Cardiac muscle cell (in vitro differentiated cells and primary cell): ENCODE measurements at regions not wholly inside any gene's neighbourhood (a gene's known extent, or its start where the extent isn't known, plus 50 kb on each side); places are given as distances from the start of the nearest gene placed in this dataset.
"Not testable (repeated sequence)": the region's sequence is repeated elsewhere in the genome, so short reads cannot be mapped to it uniquely, and the experiment has no call there.

ENCODE experiments used
- DNase-seq, 2 donors: peaks; one replicate each; pipeline versions ENCODE4 v3.0.0 to v3.0.0-alpha.2; 2010 to 2017; ENCODE audit warnings: low read depth in 1 of 2, low spot score in 1 of 2
- H3K27ac ChIP-seq: fragments of 200-600 bp; sonication (generic); 2 replicates; pipeline ENCODE4 v1.5.1; 2016
- H3K27me3 ChIP-seq: fragments of 200-600 bp; sonication (generic); 2 replicates; pipeline ENCODE4 v1.6.0; 2016; ENCODE audit warnings: control low read depth
- H3K36me3 ChIP-seq: fragments of 200-600 bp; sonication (generic); 2 replicates; pipeline ENCODE4 v1.5.1; 2016; ENCODE audit warnings: control low read depth
- H3K4me1 ChIP-seq: fragments of 200-600 bp; sonication (generic); 2 replicates; pipeline ENCODE4 v1.8.1; 2017; ENCODE audit warnings: low read depth, mild to moderate bottlenecking, mixed run types
- H3K4me3 ChIP-seq: fragments of 200-600 bp; sonication (generic); 2 replicates; pipeline ENCODE4 v1.5.1; 2016; ENCODE audit warnings: mild to moderate bottlenecking
- H3K9me3 ChIP-seq: fragments of 200-600 bp; sonication (generic); 2 replicates; pipeline ENCODE4 v1.5.1; 2017; ENCODE audit warnings: low read depth, mild to moderate bottlenecking, control low read depth
- CTCF ChIP-seq: IDR thresholded peaks from 2 replicates; pipeline ENCODE4 v1.5.1; 2012; ENCODE audit warnings: low read depth, mild to moderate bottlenecking, low read length

- TF ChIP-seq CTCF, result no peak
- Histone ChIP-seq H3K36me3 (no peaks in the 10 kb centered on the region), H3K4me3 (no peak overlapping the region), H3K27ac (no peak overlapping the region), H3K9me3 (no peaks in the 10 kb centered on the region), H3K27me3 (no peaks in the 10 kb centered on the region), H3K4me1 (no peaks in the 10 kb centered on the region)
- no peak for DNase-seq
These were observed 57.5 kb upstream of the CSPG4 start for GRCh38 chr15:75770131-75770530.

- DNase-seq, H3K4me1 ChIP-seq, H3K4me3 ChIP-seq, H3K27me3 ChIP-seq, H3K36me3 ChIP-seq, H3K27ac ChIP-seq, H3K9me3 ChIP-seq: not testable (repeated sequence)
These were observed 55.9 kb upstream of the CSPG4 start for GRCh38 chr15:75768526-75768925.

- not testable (repeated sequence) for H3K9me3 ChIP-seq, H3K27me3 ChIP-seq, H3K27ac ChIP-seq, H3K4me3 ChIP-seq, H3K36me3 ChIP-seq, DNase-seq, H3K4me1 ChIP-seq
These were observed 53.1 kb upstream of the CSPG4 start for GRCh38 chr15:75765551-75766305.

GRCh38 chr15:75764845-75765550 lies 52.4 kb upstream of the CSPG4 start:
- not testable (repeated sequence) for H3K27ac ChIP-seq, H3K9me3 ChIP-seq, H3K27me3 ChIP-seq, H3K4me3 ChIP-seq, H3K36me3 ChIP-seq, DNase-seq
- peaks cover 16% of the 10 kb centered on the region for H3K4me1 ChIP-seq

GRCh38 chr15:75763635-75764600 lies 51.3 kb upstream of the CSPG4 start:
- not testable (repeated sequence) for H3K4me3 ChIP-seq, DNase-seq, H3K27me3 ChIP-seq, H3K36me3 ChIP-seq, H3K9me3 ChIP-seq, H3K27ac ChIP-seq
- peaks cover 27% of the 10 kb centered on the region for H3K4me1 ChIP-seq

GRCh38 chr15:75763137-75763611 lies 50.5 kb upstream of the CSPG4 start:
- H3K9me3 ChIP-seq, result no peaks in the 10 kb centered on the region
- no peak overlapping the region for H3K27ac ChIP-seq
- DNase-seq, result no peak
- TF ChIP-seq CTCF, result no peak
- H3K27me3 ChIP-seq, result no peaks in the 10 kb centered on the region
- H3K4me3 ChIP-seq, result no peak overlapping the region
- H3K4me1 ChIP-seq, result peaks cover 32% of the 10 kb centered on the region
- H3K36me3 ChIP-seq, result no peaks in the 10 kb centered on the region
